Activated CD4-positive, alpha-beta T cell treated with anti-CD3 and anti-CD28 coated beads, Interleukin-2, amount 50 U/mL, for 24 hours (primary cell): ENCODE measurements at regions not wholly inside any gene's neighbourhood (a gene's known extent, or its start where the extent isn't known, plus 50 kb on each side); places are given as distances from the start of the nearest gene placed in this dataset.
"Not testable (repeated sequence)": the region's sequence is repeated elsewhere in the genome, so short reads cannot be mapped to it uniquely, and the experiment has no call there.

Experiments used
- DNase-seq, 2 donors: peaks; one replicate each; pipeline ENCODE4 v3.0.0-alpha.2; 2020; ENCODE audit warnings: low read depth in 1 of 2, low spot score in 1 of 2

- DNase-seq, result no peak
Observed at GRCh38 chr9:73095425-73095824, 56.2 kb upstream of the ANXA1 start.

GRCh38 chr9:73093740-73094379 is 57.8 kb upstream of the ANXA1 start:
- DNase-seq, result no peak

DNA sequence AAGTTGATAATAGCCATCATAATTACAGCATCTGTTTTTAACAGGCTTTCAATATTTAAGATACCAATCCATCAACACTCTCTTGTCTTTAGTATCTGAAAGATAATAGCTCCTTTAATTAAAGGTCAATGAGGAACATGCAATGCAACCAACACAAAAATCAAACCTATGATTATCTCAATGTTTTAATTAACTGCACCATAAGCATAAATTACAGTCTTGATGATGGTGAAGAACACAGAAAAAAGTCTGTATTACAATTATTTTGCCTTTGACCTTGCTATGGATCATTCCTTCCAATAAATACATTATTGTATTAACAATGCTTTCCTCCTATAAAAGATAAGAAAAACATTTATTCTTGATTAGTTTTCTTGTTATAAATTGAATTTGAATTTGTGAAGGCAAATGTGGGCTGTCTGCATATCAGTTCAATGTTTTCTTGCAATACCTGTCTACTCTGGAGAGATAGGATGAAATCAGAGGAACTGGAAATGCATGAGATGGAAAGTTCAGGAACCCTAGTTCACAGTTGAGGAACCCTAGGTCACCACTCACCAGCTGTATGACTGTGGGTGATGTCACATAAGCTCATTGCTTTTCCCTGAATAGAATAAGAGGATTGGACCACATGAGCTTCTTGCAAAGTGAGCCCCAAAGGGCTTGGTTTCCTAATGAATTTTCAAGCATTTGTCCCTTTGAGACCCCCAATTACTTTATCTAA is 58.5 kb upstream of the ANXA1 start:
- DNase-seq, result no peak

GRCh38 chr9:73091909-73092308 is 59.8 kb upstream of the ANXA1 start:
- no peak for DNase-seq

DNA sequence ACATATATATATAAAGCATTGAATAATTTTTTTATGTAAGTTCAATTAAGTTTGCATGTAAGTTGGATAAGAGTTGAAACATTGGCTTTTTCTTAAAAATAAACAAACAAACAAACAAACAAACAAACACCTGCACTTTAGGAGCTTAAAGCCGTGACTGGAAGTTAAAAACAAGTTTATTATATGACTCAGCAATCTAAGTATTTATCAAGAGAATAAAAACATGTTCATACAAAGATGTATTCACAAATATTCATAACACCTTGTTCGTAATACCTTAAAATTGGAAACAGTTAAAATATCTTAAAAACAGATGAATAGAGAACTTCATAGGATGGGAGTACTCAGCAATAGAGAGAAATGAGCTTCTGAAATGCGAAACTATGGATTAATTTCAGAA is 61.5 kb upstream of the ANXA1 start:
- no peak for DNase-seq

GRCh38 chr9:73089304-73089985 is 62.2 kb upstream of the ANXA1 start:
- DNase-seq, result no peak

DNA sequence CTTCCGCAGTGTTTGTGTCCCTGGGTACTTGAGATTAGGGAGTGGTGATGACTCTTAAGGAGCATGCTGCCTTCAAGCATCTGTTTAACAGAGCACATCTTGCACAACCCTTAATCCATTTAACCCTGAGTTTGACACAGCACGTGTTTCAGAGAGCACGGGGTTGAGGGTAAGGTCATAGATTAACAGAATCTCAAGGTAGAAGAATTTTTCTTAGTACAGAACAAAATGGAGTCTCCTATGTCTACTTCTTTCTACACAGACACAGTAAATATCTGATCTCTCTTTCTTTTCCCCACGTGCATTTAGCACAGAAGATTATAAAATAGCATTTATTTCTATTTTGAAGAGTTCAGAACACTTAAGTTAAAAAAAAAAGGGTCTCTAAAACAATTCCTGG is 63.8 kb upstream of the ANXA1 start:
- DNase-seq, result not testable (repeated sequence)

DNA sequence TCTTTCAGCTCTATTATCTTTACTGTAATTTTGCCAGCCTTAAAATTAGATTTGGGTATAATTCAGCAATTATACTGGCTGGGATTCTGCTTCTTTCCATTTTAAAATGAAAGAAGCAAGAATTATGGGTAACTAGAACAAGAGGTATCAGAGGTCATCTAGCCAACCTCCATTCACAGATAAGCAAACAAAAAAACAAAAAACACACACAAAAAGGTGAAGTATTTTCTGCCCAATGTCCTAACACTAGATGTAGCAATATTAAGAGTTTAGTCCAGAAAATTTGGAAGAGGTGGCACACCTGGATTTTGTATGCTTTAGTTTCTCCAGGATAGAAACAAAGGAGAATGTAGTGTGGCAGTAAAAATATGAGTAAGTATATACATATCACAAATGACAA is 68.1 kb upstream of the ANXA1 start:
- DNase-seq, result no peak

GRCh38 chr9:73081979-73082657 is 69.5 kb upstream of the ANXA1 start:
- DNase-seq, result no peak

- DNase-seq, result no peak
Observed at GRCh38 chr9:73080110-73080694, 71.5 kb upstream of the ANXA1 start.

DNA sequence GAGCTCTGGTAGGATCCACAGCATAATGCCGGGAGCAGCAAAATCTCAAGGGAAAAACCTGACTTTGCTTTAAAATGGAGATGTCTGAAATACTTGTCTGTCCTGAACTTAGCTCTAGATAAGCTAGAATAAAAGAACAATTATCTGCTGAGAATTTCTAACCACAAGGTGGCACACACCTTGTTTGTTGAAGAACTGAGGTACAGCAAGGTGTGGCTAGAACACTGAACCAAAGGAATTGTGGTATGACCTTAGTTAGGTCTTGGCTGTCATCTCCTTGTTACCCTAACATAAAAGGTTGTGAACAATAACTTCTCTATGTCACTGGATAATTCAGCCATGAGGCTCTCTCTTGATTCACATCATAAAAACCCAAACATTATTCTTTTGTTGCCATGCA is 72.3 kb upstream of the ANXA1 start:
- DNase-seq, result no peak

DNA sequence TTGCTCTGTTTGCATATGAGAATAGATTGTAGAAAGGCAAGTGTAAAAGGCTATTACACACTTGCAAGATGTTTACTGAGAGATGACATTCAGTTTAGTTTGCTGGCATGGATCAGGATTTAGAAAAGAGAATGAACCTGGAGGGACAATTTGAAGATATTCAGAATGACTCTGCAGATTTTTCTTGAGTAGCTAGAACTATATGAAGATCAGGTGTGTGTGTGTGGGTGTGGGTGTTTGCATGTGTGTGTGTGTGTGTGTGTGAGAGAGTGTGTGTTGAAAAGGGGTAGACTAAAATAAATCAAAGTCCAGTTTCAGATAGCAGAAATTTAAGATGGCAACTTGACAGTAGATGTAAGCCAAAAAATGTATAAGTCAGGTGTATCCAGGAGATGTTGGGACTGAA is 74.0 kb upstream of the ANXA1 start:
- no peak for DNase-seq

DNA sequence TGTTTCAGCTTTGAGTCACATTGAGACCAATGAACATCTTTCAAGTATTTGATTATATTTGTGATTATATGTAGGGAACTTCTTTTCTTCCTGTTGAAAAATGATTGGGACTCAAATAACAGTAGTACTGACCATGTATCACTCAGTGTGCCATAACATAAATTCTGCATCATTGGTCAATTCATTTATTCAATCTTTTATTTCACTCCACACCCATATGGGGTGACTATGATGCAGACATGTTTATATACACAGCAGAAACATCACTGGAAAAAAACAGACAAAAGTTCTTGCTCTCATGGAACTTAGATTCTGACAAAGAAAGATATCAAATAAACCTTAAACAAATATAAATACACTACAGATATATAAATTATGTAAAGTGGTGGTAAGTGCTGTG is 74.7 kb upstream of the ANXA1 start:
- no peak for DNase-seq

- DNase-seq, result no peak
Observed at GRCh38 chr9:73074176-73074708, 77.4 kb upstream of the ANXA1 start.

GRCh38 chr9:73073337-73074175 is 78.1 kb upstream of the ANXA1 start:
- no peak for DNase-seq

- DNase-seq, result no peak
Observed at GRCh38 chr9:73067074-73067473, 84.6 kb upstream of the ANXA1 start.

DNA sequence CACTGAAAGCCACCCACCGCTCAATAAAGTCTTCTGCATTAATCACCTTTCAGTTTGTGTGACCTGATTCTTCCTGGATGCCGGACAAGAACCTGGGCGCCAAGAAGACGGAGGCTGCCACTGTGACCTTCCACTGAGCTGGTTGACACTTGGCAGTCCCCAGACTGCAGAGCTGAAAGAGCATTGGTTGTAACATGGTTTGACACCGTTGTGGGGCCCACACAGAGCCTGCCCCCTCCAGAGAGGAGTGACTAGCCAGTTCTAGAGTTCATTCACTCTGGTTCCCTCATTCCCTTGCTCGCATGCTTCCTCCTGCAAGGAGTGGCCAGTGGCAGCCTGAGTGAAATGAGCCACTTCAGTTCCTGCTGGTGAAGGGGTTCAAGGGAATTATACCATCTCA is 86.2 kb upstream of the ANXA1 start:
- DNase-seq, result no peak

DNA sequence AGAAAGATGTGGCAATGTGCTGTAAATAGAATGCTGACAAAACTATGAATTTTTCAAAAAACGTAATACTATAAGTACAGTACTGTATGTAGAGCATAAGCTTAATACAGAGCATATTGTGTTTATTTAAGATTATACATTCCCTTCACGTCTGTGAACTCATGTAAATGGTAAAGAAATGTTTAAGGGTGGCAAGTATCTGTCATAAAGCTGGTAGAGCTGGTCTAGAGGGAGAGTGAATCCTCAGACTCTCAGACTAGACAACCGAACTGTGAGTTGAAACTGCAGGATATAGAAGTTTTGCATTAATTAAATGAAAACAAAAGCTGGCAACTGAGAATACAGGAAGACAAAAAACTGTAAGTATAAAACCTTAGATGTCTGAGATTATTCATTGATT is 87.3 kb upstream of the ANXA1 start:
- DNase-seq, result no peak

DNA sequence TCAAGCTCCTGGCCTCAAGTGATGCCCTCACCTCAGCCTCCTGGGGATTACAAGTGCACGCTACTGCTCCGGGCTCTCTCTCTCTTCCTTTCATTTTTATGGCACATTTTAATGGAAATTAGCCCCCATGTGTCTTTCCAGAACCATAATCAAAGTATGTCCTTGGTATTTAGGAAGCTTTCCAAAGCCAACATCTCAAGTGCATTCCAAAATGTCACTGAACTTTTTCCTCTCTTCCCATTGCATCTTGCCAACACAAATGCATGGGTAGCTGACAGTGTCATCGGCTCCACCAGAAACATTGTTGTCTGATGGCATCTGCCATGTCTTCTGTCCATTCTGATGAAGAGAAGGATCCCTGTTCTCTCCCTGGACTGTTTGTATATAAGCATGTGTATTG is 90.5 kb upstream of the ANXA1 start:
- DNase-seq, result no peak

DNA sequence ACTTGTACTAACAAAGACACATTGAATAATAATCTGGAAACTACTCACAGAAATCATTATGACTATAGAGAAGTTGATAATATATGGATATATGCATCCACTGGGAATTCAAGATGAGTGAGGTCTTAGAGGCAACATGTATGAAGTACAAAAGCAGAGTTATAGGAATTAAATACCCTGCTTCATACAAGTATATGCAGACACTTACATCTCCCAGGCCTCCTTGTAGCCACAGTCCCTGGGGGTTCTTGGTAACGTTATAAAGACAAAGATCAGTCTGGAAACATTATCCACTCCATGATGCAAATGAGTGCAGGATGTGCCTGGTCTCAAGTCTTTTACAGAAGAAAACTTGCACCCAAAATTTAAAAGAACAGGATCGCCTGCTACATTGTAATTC is 92.4 kb upstream of the ANXA1 start:
- DNase-seq, result no peak
